ENCODE measurements at regions not wholly inside any gene's neighbourhood (a gene's known extent, or its start where the extent isn't known, plus 50 kb on each side); places are given as distances from the start of the nearest gene placed in this dataset.

- H3K4me3 ChIP-seq (ENCODE audit: low read depth, low read length) = no peak overlapping the region
- TF ChIP-seq CTCF (IDR thresholded peaks at IDR 0.05; ENCODE audit: low read depth, low read length, missing control alignments) = no peak
- peak; percentile 88 for DNase-seq (ENCODE audit: low read depth)
- in situ Hi-C loops (cut with HindIII; ENCODE audit: low sequenced_read_pairs) = no loop called here
Measured at GRCh38 chr6:147063469-147064031, 140.7 kb upstream of the STXBP5 start.

GRCh38 chr6:147065786-147066185 is 138.4 kb upstream of the STXBP5 start:
- no peak for TF ChIP-seq CTCF (IDR thresholded peaks at IDR 0.05; ENCODE audit: low read depth, low read length, missing control alignments)
- H3K4me3 ChIP-seq (ENCODE audit: low read depth, low read length) = no peak overlapping the region
- DNase-seq (ENCODE audit: low read depth) = no peak
- in situ Hi-C loops (cut with HindIII; ENCODE audit: low sequenced_read_pairs) = no loop called here

- TF ChIP-seq CTCF (IDR thresholded peaks at IDR 0.05; ENCODE audit: low read depth, low read length, missing control alignments) = no peak
- in situ Hi-C loops (cut with HindIII; ENCODE audit: low sequenced_read_pairs) = no loop called here
- H3K4me3 ChIP-seq (ENCODE audit: low read depth, low read length) = no peak overlapping the region
- no peak for DNase-seq (ENCODE audit: low read depth)
Measured at GRCh38 chr6:147067184-147067583, 137.0 kb upstream of the STXBP5 start.

- TF ChIP-seq CTCF (IDR thresholded peaks at IDR 0.05; ENCODE audit: low read depth, low read length, missing control alignments) = no peak
- no peak overlapping the region for H3K4me3 ChIP-seq (ENCODE audit: low read depth, low read length)
- DNase-seq (ENCODE audit: low read depth) = no peak
- in situ Hi-C loops (cut with HindIII; ENCODE audit: low sequenced_read_pairs) = no loop called here
Measured at GRCh38 chr6:147071776-147072175, 132.4 kb upstream of the STXBP5 start.

GRCh38 chr6:147075381-147075780 is 128.8 kb upstream of the STXBP5 start:
- H3K4me3 ChIP-seq (ENCODE audit: low read depth, low read length) = no peak overlapping the region
- in situ Hi-C loops (cut with HindIII; ENCODE audit: low sequenced_read_pairs) = no loop called here
- no peak for DNase-seq (ENCODE audit: low read depth)
- TF ChIP-seq CTCF (IDR thresholded peaks at IDR 0.05; ENCODE audit: low read depth, low read length, missing control alignments) = no peak

DNA sequence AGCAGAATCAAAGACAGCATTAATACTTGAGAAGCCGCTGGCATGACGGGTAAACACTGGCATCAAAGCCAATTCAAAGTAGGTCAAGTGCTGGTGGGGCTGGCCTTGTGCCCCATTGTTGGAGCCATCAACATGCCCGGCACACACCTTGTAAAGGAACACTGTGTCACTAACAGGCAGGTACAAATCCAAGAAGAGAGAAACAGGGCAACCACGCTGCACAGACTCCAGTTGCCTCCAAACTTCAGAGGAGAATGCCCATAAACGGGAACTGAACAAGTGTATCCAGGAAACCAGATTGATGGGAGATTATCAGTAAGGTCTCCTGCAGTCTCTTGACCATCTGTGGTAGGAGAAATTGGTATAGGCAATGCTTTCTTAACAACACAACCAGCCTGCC is 127.0 kb upstream of the STXBP5 start:
- no peak for TF ChIP-seq CTCF (IDR thresholded peaks at IDR 0.05; ENCODE audit: low read depth, low read length, missing control alignments)
- in situ Hi-C loops (cut with HindIII; ENCODE audit: low sequenced_read_pairs) = no loop called here
- no peak overlapping the region for H3K4me3 ChIP-seq (ENCODE audit: low read depth, low read length)
- DNase-seq (ENCODE audit: low read depth) = no peak

- no peak for TF ChIP-seq CTCF (IDR thresholded peaks at IDR 0.05; ENCODE audit: low read depth, low read length, missing control alignments)
- no peak for DNase-seq (ENCODE audit: low read depth)
- no peak overlapping the region for H3K4me3 ChIP-seq (ENCODE audit: low read depth, low read length)
- in situ Hi-C loops (cut with HindIII; ENCODE audit: low sequenced_read_pairs) = no loop called here
Measured at GRCh38 chr6:147078106-147078505, 126.1 kb upstream of the STXBP5 start.

Measured in astrocyte of the cerebellum (primary cell).